NCI-H2029 treated with DMSO at 0.1 percent for 48 hours (cell line): ENCODE measurements at regions not wholly inside any gene's neighbourhood (a gene's known extent, or its start where the extent isn't known, plus 50 kb on each side); places are given as distances from the start of the nearest gene placed in this dataset.

Experiments used
- DNase-seq: peaks from one replicate; lab custom pipeline; 2025; lab: John Stamatoyannopoulos, UW

GRCh38 chr3:30356866-30357753 lies 249.3 kb upstream of the TGFBR2 start:
- DNase-seq = no peak

DNA sequence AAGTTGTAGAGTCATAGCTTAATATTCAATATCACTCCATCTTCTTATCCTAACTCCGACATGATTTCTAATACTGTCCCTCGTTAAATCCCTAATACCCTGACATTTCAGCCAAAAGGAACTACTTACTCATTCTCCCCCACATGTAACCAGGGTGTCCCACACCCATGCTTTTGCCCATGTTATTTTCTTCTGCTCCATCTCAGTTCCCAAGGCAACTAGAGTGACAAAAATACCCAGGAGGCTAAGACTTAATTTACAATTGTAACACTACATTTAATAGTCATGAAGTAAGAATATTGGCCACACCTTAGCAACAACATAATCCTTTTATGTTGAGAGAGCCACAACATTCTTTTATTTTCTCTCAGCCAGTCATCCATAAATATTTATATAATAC lies 248.5 kb upstream of the TGFBR2 start:
- DNase-seq = no peak

GRCh38 chr3:30358871-30359270 lies 247.5 kb upstream of the TGFBR2 start:
- no peak for DNase-seq

DNA sequence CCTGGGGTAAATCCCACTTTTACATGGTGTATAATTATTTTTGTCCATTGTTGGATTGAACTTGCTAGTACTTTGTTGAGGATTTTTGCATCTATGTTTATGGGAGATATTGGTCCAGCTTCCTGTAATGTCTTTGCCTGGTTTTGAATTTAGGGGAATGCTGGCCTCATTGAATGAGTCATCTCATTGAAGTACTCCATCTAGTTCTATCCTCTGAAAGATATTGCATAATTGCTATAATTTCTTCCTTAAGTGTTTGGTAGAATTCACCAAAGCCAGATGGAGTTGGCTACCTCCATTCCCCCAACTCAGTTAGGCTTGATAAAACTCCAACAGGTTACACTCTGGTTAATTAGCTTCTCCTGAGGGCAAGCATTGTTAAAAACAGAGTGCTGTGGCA lies 237.4 kb upstream of the TGFBR2 start:
- no peak for DNase-seq

- DNase-seq = no peak
These were observed 235.6 kb upstream of the TGFBR2 start for GRCh38 chr3:30370681-30371271.

GRCh38 chr3:30372837-30373236 lies 233.6 kb upstream of the TGFBR2 start:
- no peak for DNase-seq

DNA sequence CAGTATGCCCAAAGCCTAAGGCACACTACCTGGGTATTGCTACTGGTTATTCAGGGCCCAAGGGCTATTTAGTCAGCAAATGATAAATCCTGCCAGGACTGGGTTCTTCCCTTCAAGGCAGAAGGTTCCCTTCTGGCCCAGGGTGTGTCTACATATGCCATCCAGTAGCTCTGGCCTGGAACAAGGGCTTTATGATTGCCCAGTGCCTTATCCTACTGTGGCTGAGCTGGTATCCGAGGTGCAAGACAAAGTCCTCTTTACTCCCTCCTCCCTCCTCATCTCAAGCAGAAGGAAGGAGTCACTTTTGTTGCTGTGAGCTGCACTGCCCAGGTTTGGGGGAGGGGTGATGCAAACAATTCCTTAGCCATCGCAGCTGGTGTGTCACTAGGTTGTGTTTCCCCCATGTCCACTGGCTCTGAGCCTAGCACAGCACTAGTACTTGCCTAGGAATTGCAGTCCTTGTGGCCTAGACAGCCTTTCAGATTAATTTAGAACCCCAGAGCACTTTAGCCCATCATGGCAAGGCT lies 221.8 kb upstream of the TGFBR2 start:
- DNase-seq = no peak

- DNase-seq = peak; percentile 54
These were observed 213.3 kb upstream of the TGFBR2 start for GRCh38 chr3:30393079-30393478.

DNA sequence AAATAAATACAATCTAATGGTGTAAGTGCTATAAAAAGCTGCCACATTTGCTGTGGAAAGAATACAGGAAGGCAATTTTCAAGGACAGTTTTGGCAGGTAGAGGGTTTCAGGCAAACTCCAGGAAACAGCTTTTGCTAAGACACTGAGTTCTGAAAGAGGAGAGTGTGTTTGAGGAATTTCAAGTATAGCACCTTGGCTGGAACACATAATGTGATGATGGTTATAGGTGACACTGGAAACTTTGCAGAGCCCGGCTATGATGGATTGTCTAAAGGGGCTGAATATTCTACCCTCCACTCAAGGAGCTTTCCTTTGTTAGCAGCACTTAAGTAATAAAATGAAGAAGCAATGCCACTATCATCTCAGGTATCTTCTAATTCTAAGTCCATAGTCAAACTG lies 209.4 kb upstream of the TGFBR2 start:
- DNase-seq = no peak

GRCh38 chr3:30399394-30400181 lies 206.8 kb upstream of the TGFBR2 start:
- DNase-seq = no peak

DNA sequence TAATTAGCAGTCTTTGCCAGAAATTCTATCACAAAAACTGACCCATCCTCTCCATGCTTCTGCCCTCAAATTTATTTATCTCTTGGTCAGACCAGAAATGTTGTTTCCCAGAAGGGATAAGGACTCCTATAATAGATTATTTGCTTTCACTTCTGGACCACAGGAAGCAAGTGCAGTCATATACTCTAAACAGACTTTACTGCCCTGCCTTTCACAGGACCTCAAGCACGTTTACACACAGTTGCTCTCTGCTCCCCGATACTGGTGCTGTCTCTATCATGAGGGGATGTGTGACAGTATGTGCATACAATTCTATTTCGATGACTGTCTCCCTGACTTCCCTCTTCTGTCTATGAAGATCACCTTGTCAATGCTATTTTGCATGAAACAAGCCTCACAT lies 205.5 kb upstream of the TGFBR2 start:
- no peak for DNase-seq

DNA sequence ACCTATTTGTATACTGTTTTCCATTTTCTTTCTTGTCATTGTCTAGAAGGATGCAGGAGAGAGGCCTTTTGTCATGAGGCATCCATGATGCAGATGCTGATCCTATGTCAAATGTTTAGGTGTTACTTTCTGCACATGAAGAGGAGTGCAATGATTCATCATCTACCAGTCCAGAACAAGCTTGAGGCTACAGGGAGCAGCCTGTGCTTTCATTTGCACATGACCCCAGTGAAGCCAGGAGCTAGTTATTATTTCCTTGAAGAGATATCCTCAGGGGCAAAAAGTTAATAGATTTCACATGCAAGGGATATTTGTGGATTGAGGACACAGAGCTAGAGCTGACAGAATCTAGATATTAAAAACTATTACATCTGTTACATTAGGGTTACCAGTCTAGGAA lies 204.4 kb upstream of the TGFBR2 start:
- no peak for DNase-seq

DNA sequence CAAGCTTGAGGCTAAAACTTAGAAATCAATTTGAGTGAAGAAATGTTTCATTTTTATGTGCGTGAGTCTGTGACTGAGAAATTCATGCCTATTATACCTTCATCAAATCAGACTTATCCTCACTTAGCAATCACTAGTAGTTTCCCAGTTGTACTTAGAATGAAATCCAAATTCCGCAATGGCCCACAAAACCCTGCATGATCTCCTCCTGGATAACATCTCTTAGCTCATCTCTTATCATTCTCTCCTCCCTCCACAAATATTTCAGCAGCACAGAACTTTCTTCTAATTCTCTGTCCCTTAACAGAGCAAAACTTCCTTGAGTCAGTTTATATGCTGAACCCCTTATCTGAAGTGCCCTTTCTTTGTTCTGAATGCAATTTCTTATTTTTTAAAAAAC lies 198.8 kb upstream of the TGFBR2 start:
- no peak for DNase-seq

DNA sequence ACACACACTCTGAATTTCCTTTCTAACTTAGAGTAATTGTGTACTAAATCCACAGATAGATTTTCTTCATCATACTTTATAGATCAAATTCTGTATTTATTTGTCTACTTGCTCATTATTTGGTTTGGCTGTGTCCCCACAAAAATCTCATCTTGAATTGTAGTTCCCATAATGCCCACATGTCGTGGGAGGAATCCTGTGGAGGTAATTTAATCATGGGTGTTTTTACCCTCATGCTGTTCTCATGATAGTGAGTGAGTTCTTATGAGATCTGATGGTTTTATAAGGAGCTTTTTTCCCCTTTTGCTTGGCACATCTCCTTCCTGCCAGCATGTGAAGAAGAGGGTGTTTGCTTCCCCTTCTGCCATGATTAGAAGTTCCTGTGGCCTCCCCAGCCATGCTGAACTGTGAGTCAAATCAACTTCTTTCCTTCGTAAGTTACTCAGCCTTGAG lies 198.3 kb upstream of the TGFBR2 start:
- peak; percentile 33 for DNase-seq

GRCh38 chr3:30418443-30418842 lies 188.0 kb upstream of the TGFBR2 start:
- no peak for DNase-seq

GRCh38 chr3:30421266-30421665 lies 185.1 kb upstream of the TGFBR2 start:
- DNase-seq = no peak

- DNase-seq = no peak
These were observed 180.0 kb upstream of the TGFBR2 start for GRCh38 chr3:30426293-30426993.

GRCh38 chr3:30428251-30428650 lies 178.2 kb upstream of the TGFBR2 start:
- DNase-seq = no peak

- DNase-seq = no peak
These were observed 170.5 kb upstream of the TGFBR2 start for GRCh38 chr3:30435861-30436331.

DNA sequence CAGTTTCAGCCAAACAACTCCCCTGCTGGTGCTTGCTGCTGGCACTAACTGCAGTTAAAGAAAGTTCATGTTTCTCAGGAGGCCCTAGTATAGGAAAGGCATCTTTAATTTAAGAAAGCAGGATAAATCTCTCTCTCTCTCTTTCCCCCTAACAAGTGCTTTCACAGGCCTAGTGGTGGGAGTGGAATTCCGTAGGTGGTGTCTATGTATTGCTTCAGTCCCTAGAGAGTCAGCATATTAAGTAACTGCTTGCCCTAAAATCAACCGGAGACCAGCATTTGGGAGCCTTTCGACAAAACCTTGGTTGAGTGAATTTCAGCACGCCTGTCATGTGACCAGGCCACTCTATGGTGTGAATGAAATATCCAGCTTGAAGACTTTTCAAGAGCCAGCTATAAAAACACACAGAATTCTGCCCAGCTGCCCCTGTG lies 169.2 kb upstream of the TGFBR2 start:
- no peak for DNase-seq

DNA sequence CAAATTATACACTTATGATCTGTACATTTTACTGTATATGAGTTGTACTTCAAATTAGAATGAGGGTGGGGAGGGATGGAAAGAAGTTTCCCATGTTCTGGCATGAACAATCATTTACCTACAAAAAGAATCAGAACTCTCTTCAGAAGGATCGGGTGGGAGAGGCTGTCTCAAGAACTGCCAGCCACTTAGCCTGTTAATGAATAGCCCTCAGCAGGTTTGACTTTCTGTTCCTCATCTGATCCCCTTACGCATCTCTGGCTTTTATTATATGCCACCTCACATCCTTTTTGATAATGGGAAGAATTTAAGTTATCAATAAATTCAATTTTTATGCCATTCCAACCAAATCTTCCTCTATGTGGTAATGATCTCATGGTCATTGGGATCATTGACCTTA lies 168.3 kb upstream of the TGFBR2 start:
- no peak for DNase-seq
